ENCODE measurements at regions not wholly inside any gene's neighbourhood (a gene's known extent, or its start where the extent isn't known, plus 50 kb on each side); places are given as distances from the start of the nearest gene placed in this dataset.

- TF ChIP-seq MAX (IDR thresholded peaks at IDR 0.05; ENCODE audit: low read depth, low read length) (no peak), MYC (IDR thresholded peaks at IDR 0.05; ENCODE audit: low read depth, low read length) (no peak), POLR2A (IDR thresholded peaks at IDR 0.05; ENCODE audit: extremely low read depth, insufficient read length) (no peak), CTCF (IDR thresholded peaks at IDR 0.05; ENCODE audit: low read depth, low read length) (no peak)
- DNase-seq (ENCODE audit: low read depth), result no peak
- no peak overlapping the region for H3K4me3 ChIP-seq (ENCODE audit: low read depth, low read length)
Observed at GRCh38 chr20:19041787-19042186, 170.7 kb upstream of the SLC24A3 start.

- TF ChIP-seq POLR2A (IDR thresholded peaks at IDR 0.05; ENCODE audit: extremely low read depth, insufficient read length), result no peak
- no peak for TF ChIP-seq MYC (IDR thresholded peaks at IDR 0.05; ENCODE audit: low read depth, low read length)
- no peak for TF ChIP-seq CTCF (IDR thresholded peaks at IDR 0.05; ENCODE audit: low read depth, low read length)
- no peak for TF ChIP-seq MAX (IDR thresholded peaks at IDR 0.05; ENCODE audit: low read depth, low read length)
- peak; percentile 15 for DNase-seq (ENCODE audit: low read depth)
- no peak overlapping the region for H3K4me3 ChIP-seq (ENCODE audit: low read depth, low read length)
Observed at GRCh38 chr20:19045371-19045770, 167.1 kb upstream of the SLC24A3 start.

GRCh38 chr20:19047040-19047950 lies 165.1 kb upstream of the SLC24A3 start:
- DNase-seq (ENCODE audit: low read depth), result peak; percentile 58
- no peak overlapping the region for H3K4me3 ChIP-seq (ENCODE audit: low read depth, low read length)
- no peak for TF ChIP-seq MYC (IDR thresholded peaks at IDR 0.05; ENCODE audit: low read depth, low read length)
- no peak for TF ChIP-seq POLR2A (IDR thresholded peaks at IDR 0.05; ENCODE audit: extremely low read depth, insufficient read length)
- no peak for TF ChIP-seq CTCF (IDR thresholded peaks at IDR 0.05; ENCODE audit: low read depth, low read length)
- TF ChIP-seq MAX (IDR thresholded peaks at IDR 0.05; ENCODE audit: low read depth, low read length), result no peak

- TF ChIP-seq MYC (IDR thresholded peaks at IDR 0.05; ENCODE audit: low read depth, low read length) (no peak), CTCF (IDR thresholded peaks at IDR 0.05; ENCODE audit: low read depth, low read length) (no peak), POLR2A (IDR thresholded peaks at IDR 0.05; ENCODE audit: extremely low read depth, insufficient read length) (no peak), MAX (IDR thresholded peaks at IDR 0.05; ENCODE audit: low read depth, low read length) (0 out of 2 replicates have a peak, but pooled peaks have one; percentile 30)
- no peak overlapping the region for H3K4me3 ChIP-seq (ENCODE audit: low read depth, low read length)
- no peak for DNase-seq (ENCODE audit: low read depth)
Observed at GRCh38 chr20:19047951-19048296, 164.5 kb upstream of the SLC24A3 start.

- TF ChIP-seq POLR2A (IDR thresholded peaks at IDR 0.05; ENCODE audit: extremely low read depth, insufficient read length) (no peak), MAX (IDR thresholded peaks at IDR 0.05; ENCODE audit: low read depth, low read length) (no peak), CTCF (IDR thresholded peaks at IDR 0.05; ENCODE audit: low read depth, low read length) (no peak), MYC (IDR thresholded peaks at IDR 0.05; ENCODE audit: low read depth, low read length) (no peak)
- no peak overlapping the region for H3K4me3 ChIP-seq (ENCODE audit: low read depth, low read length)
Observed at GRCh38 chr20:19048995-19049501, 163.4 kb upstream of the SLC24A3 start.

More at GRCh38 chr20:19048995-19049501, 163.4 kb upstream of the SLC24A3 start:
- DNase-seq (ENCODE audit: low read depth), result no peak

Data from NB4 (cell line).